ENCODE measurements at regions not wholly inside any gene's neighbourhood (a gene's known extent, or its start where the extent isn't known, plus 50 kb on each side); places are given as distances from the start of the nearest gene placed in this dataset.

DNA sequence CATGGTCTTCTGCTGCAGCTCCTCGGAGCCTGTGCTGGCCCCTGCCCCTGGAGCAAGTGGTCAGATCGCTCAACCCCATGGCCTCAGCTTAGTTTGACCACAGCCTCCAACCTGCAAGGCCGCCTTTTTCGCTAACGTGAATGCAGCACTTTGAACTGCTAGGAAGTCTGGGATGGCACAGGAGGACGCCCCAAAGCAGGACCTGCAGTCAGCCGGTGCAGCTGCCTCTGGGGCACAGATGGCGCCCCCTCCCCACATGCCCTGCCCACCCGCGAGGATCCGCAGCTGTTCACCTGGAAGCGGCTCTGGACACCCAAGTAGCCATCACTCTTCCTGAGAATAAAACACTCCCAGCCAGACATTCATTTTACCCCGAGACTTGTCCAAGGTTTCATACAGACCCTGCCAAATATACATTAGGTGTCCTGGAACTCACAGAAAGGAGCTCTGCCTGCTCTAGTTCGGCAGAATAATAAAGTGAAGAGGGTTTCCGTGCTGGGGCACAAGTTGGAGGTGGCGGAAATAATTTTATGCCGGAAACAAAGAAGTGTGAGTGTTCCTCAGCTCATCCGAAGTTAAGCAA lies 510.1 kb downstream of the EIPR1 start:
- H3K27ac Mint-ChIP-seq, result no peak overlapping the region
- H3K4me1 Mint-ChIP-seq (ENCODE audit: low read depth), result no peaks in the 10 kb centered on the region
- intact Hi-C loops (cut with micrococcal nuclease), result no loop called here
- CTCF ChIA-PET, result no interaction called here
- no peaks in the 10 kb centered on the region for H3K36me3 Mint-ChIP-seq
- H3K27me3 Mint-ChIP-seq, result no peaks in the 10 kb centered on the region
- no peak overlapping the region for H3K4me3 Mint-ChIP-seq
- POLR2A ChIA-PET, result no interaction called here
- H3K9me3 Mint-ChIP-seq, result no peaks in the 10 kb centered on the region
- DNase-seq, result no peak

DNA sequence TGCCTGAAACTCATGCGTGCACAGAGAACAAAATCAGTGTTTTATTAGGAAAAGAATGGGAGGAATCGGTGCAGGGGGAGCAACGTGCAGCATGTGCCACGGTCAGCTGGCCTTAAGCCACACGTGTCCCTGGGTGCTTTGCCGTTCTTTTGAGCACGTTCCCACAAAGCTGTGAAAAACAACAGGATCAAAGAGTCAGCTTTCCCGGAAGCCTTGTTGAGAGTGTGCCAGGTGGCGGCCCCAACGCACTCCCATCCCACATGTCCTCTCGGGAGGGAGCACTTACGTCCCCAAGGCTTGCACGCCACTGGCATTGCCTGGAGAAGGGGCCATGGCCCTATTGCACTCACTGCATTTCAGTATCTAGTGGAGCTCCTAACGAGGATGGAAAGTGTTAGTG lies 511.2 kb downstream of the EIPR1 start:
- no peak for DNase-seq
- Mint-ChIP-seq H3K27me3 (no peaks in the 10 kb centered on the region), H3K27ac (no peak overlapping the region), H3K36me3 (no peaks in the 10 kb centered on the region), H3K4me3 (no peak overlapping the region), H3K9me3 (no peaks in the 10 kb centered on the region), H3K4me1 (ENCODE audit: low read depth) (no peaks in the 10 kb centered on the region)
- intact Hi-C loops (cut with micrococcal nuclease), result no loop called here
- ChIA-PET CTCF (no interaction called here), POLR2A (no interaction called here)

DNA sequence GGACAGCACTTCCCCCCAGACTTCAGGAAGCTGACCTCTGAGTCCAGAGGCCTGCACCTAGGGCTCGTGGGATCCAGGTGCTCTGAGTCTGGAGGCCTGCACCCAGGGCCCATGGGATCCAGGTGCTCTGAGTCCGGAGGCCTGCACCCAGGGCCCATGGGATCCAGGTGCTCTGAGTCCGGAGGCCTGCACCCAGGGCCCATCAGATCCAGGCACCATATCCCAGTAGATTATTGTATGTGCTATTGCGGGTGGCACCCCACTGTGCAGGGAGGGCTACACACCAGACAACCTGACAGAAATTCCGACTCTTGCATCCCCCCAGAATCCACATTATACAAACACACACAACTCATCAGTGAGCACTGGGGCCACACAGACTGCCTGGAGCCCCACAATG lies 515.2 kb downstream of the EIPR1 start:
- no peaks in the 10 kb centered on the region for H3K4me1 Mint-ChIP-seq (ENCODE audit: low read depth)
- POLR2A ChIA-PET, result no interaction called here

GRCh38 chr2:2861666-2862240 lies 515.9 kb downstream of the EIPR1 start:
- Mint-ChIP-seq H3K27me3 (no peaks in the 10 kb centered on the region), H3K4me1 (ENCODE audit: low read depth) (no peaks in the 10 kb centered on the region), H3K27ac (no peak overlapping the region), H3K36me3 (no peaks in the 10 kb centered on the region), H3K4me3 (no peak overlapping the region), H3K9me3 (no peaks in the 10 kb centered on the region)
- ChIA-PET CTCF (no interaction called here), POLR2A (no interaction called here)
- intact Hi-C loops (cut with micrococcal nuclease), result no loop called here
- DNase-seq, result no peak

More for the DNA sequence above, 515.2 kb downstream of the EIPR1 start:
- CTCF ChIA-PET, result no interaction called here
- H3K4me3 Mint-ChIP-seq, result no peak overlapping the region
- no peak for DNase-seq
- H3K9me3 Mint-ChIP-seq, result no peaks in the 10 kb centered on the region
- H3K36me3 Mint-ChIP-seq, result no peaks in the 10 kb centered on the region
- H3K27ac Mint-ChIP-seq, result no peak overlapping the region
- H3K27me3 Mint-ChIP-seq, result no peaks in the 10 kb centered on the region
- intact Hi-C loops (cut with micrococcal nuclease), result no loop called here

DNA sequence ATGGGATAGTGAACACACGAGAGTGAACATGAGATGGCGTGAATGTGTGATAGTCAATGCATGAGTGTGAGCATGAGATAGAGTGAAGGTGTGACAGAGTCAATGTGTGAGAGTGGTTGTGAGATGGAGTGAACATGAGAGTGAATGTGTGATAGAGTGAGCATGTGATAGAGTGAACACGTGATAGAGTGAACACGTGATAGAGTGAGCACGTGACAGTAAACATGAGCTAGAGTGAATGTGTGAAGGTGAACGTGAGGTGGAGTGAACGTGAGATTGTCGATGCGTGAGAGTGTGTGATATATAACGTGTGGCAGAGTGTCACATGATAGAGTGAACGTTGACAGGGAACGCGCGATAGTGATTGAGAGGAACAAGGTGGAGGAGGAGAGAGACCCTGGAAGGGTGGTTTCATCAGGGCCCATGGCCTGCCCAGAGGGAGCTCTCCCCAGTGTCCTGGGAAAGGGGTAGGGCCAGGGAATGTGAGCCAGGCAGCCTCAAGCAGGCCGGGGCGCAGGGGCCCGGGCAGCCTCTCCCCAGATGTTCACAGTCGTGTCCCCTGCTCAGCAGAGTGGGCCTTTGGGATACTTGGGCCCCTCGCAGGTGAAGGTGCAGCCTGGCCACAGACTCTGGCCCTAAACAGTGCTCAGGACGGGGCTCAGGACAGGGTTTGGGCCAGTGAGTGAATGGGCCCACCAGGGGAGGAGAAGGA lies 516.9 kb downstream of the EIPR1 start:
- no peak overlapping the region for H3K27ac Mint-ChIP-seq
- no peaks in the 10 kb centered on the region for H3K27me3 Mint-ChIP-seq
- no peak for DNase-seq
- no peaks in the 10 kb centered on the region for H3K36me3 Mint-ChIP-seq
- intact Hi-C loops (cut with micrococcal nuclease), result no loop called here
- no peaks in the 10 kb centered on the region for H3K9me3 Mint-ChIP-seq
- no peak overlapping the region for H3K4me3 Mint-ChIP-seq
- ChIA-PET POLR2A (no interaction called here), CTCF (no interaction called here)
- H3K4me1 Mint-ChIP-seq (ENCODE audit: low read depth), result no peaks in the 10 kb centered on the region

- ChIA-PET CTCF (no interaction called here), POLR2A (no interaction called here)
- Mint-ChIP-seq H3K27ac (no peak overlapping the region), H3K9me3 (no peaks in the 10 kb centered on the region), H3K4me3 (no peak overlapping the region), H3K36me3 (no peaks in the 10 kb centered on the region), H3K27me3 (no peaks in the 10 kb centered on the region), H3K4me1 (ENCODE audit: low read depth) (no peaks in the 10 kb centered on the region)
- no peak for DNase-seq
- intact Hi-C loops (cut with micrococcal nuclease), result no loop called here
These were observed 517.9 kb downstream of the EIPR1 start for GRCh38 chr2:2859732-2860131.

GRCh38 chr2:2859164-2859563 lies 518.5 kb downstream of the EIPR1 start:
- Mint-ChIP-seq H3K4me3 (no peak overlapping the region), H3K27ac (no peak overlapping the region), H3K27me3 (no peaks in the 10 kb centered on the region), H3K9me3 (no peaks in the 10 kb centered on the region), H3K4me1 (ENCODE audit: low read depth) (no peaks in the 10 kb centered on the region), H3K36me3 (no peaks in the 10 kb centered on the region)
- CTCF ChIA-PET, result no interaction called here
- POLR2A ChIA-PET, result no interaction called here
- no peak for DNase-seq
- intact Hi-C loops (cut with micrococcal nuclease), result no loop called here

DNA sequence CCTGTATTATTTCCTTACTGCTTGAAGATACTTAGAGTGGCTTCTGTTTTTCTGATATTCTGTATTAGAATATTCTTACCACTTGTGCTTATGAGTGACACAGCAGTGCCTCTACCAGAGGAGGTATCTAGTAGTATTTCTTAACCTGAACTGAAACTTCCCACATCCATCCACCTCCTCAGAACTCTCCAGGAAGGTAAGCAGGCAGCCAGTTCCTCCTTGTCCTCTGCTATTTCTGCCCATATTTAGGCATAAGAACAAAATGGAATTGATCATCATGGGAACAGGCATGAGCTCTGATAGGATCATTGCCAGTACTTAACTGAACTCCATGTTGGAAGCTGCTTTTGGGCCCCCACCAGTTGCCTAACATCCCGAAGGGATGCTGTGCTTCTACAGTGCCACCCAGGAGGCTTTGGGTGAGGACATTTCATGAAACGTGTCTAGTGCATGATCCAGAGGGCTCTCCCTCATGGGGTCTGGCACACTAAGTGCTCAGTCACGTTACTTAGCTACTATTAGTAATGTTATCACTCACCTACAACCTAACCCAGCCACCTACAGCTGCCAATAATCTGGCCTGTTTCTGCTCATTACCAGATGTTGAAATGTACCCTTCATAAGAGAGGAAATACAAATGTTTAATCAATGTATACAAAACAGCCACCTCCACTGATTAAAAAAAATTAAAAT lies 520.7 kb downstream of the EIPR1 start:
- no peak for DNase-seq
- no peaks in the 10 kb centered on the region for H3K9me3 Mint-ChIP-seq
- H3K36me3 Mint-ChIP-seq, result no peaks in the 10 kb centered on the region
- no peak overlapping the region for H3K27ac Mint-ChIP-seq
- no peaks in the 10 kb centered on the region for H3K27me3 Mint-ChIP-seq
- H3K4me3 Mint-ChIP-seq, result no peak overlapping the region
- ChIA-PET CTCF (no interaction called here), POLR2A (no interaction called here)
- H3K4me1 Mint-ChIP-seq (ENCODE audit: low read depth), result no peaks in the 10 kb centered on the region
- intact Hi-C loops (cut with micrococcal nuclease), result no loop called here

GRCh38 chr2:2855297-2855696 lies 522.3 kb downstream of the EIPR1 start:
- Mint-ChIP-seq H3K4me1 (ENCODE audit: low read depth) (no peaks in the 10 kb centered on the region), H3K27ac (no peak overlapping the region), H3K36me3 (no peaks in the 10 kb centered on the region), H3K9me3 (no peaks in the 10 kb centered on the region), H3K4me3 (no peak overlapping the region), H3K27me3 (no peaks in the 10 kb centered on the region)
- DNase-seq, result no peak
- intact Hi-C loops (cut with micrococcal nuclease), result no loop called here
- ChIA-PET CTCF (interaction anchor here (1.4 kb wide), 1 partner anchor 11 kb away, joined by 3 read pairs; no protein-coding TSS in a partner anchor), POLR2A (no interaction called here)

DNA sequence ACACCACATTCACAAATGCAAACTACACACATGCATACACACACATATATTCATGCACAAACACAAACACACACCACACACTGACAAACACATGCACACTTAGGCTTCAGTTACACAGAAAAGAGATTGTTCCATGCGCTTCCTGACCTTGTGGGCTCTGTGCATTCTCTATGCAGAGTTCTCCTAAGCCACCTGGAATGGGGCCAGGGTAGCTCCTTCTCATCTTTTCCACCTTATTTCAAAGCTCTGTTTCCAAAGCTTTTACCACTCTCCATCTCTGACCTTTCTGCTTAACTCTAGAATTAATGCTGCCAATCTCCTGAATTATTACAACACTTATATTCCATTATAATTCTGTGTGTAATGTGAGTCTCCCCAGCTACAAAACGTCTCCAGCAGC lies 522.3 kb upstream of the MYT1L start:
- intact Hi-C loops (cut with micrococcal nuclease), result no loop called here
- H3K9me3 Mint-ChIP-seq, result no peaks in the 10 kb centered on the region
- POLR2A ChIA-PET, result no interaction called here
- no peak for DNase-seq
- H3K27ac Mint-ChIP-seq, result no peak overlapping the region
- H3K4me3 Mint-ChIP-seq, result no peak overlapping the region
- H3K27me3 Mint-ChIP-seq, result no peaks in the 10 kb centered on the region
- CTCF ChIA-PET, result no interaction called here
- H3K4me1 Mint-ChIP-seq (ENCODE audit: low read depth), result no peaks in the 10 kb centered on the region
- no peaks in the 10 kb centered on the region for H3K36me3 Mint-ChIP-seq

GRCh38 chr2:2851806-2852777 lies 521.0 kb upstream of the MYT1L start:
- Mint-ChIP-seq H3K4me3 (no peak overlapping the region), H3K27ac (no peak overlapping the region), H3K36me3 (no peaks in the 10 kb centered on the region), H3K9me3 (no peaks in the 10 kb centered on the region), H3K27me3 (no peaks in the 10 kb centered on the region), H3K4me1 (ENCODE audit: low read depth) (no peaks in the 10 kb centered on the region)
- ChIA-PET POLR2A (no interaction called here), CTCF (no interaction called here)
- intact Hi-C loops (cut with micrococcal nuclease), result no loop called here
- DNase-seq, result no peak

DNA sequence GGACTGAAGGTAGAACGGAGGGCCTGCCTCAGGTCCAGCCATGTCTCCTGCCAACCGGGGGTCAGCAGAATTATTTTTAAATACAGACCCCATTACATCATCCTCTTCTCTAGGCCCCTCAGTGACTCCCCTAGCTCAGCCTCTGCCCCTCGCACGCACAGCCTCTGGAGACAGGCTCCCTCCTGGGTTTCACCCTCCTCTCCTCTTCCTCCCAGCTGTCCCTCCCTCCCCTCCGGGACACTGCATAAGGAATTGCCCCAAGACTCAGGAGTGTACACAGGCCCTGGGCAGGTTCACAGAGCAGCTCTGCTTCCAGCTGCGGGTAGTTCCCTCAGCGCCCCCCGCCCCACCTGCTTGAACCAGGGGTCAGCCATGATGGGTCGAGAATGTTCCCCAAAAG lies 520.2 kb upstream of the MYT1L start:
- no peaks in the 10 kb centered on the region for H3K27me3 Mint-ChIP-seq
- CTCF ChIA-PET, result no interaction called here
- no peaks in the 10 kb centered on the region for H3K36me3 Mint-ChIP-seq
- H3K9me3 Mint-ChIP-seq, result no peaks in the 10 kb centered on the region
- intact Hi-C loops (cut with micrococcal nuclease), result no loop called here
- POLR2A ChIA-PET, result no interaction called here
- no peaks in the 10 kb centered on the region for H3K4me1 Mint-ChIP-seq (ENCODE audit: low read depth)
- no peak overlapping the region for H3K4me3 Mint-ChIP-seq
- H3K27ac Mint-ChIP-seq, result no peak overlapping the region
- no peak for DNase-seq

Measured in activated CD4-positive, alpha-beta memory T cell treated with anti-CD3 and anti-CD28 coated beads for 36 hours (primary cell).